ENCODE measurements at regions not wholly inside any gene's neighbourhood (a gene's known extent, or its start where the extent isn't known, plus 50 kb on each side); places are given as distances from the start of the nearest gene placed in this dataset.

DNA sequence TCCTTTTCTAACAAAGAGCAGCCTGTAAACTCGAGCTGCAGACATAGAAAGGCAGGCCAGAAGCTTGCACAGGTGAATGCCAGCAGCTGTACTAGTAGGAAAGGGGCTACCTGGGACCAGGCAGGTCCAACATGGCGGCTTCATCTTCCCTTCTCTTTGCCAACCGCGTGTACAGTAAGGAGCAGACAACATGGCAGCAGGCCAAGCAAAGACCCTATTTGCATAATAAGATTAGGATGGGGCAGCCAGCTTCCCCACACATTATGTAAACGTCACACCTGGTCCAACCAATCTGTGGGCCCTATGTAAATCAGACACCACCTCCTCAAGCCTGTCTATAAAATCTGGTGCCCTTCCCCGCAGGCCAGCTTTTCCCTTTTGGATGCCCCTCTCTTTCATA is 1186.5 kb upstream of the AUTS2 start:
- TF ChIP-seq JUNB (IDR thresholded peaks at IDR 0.05; ENCODE audit: unreplicated experiment): no peak
- no peak for TF ChIP-seq EZH2 (IDR thresholded peaks at IDR 0.05; ENCODE audit: low read depth, unreplicated experiment)
- TF ChIP-seq, protein P1, sequence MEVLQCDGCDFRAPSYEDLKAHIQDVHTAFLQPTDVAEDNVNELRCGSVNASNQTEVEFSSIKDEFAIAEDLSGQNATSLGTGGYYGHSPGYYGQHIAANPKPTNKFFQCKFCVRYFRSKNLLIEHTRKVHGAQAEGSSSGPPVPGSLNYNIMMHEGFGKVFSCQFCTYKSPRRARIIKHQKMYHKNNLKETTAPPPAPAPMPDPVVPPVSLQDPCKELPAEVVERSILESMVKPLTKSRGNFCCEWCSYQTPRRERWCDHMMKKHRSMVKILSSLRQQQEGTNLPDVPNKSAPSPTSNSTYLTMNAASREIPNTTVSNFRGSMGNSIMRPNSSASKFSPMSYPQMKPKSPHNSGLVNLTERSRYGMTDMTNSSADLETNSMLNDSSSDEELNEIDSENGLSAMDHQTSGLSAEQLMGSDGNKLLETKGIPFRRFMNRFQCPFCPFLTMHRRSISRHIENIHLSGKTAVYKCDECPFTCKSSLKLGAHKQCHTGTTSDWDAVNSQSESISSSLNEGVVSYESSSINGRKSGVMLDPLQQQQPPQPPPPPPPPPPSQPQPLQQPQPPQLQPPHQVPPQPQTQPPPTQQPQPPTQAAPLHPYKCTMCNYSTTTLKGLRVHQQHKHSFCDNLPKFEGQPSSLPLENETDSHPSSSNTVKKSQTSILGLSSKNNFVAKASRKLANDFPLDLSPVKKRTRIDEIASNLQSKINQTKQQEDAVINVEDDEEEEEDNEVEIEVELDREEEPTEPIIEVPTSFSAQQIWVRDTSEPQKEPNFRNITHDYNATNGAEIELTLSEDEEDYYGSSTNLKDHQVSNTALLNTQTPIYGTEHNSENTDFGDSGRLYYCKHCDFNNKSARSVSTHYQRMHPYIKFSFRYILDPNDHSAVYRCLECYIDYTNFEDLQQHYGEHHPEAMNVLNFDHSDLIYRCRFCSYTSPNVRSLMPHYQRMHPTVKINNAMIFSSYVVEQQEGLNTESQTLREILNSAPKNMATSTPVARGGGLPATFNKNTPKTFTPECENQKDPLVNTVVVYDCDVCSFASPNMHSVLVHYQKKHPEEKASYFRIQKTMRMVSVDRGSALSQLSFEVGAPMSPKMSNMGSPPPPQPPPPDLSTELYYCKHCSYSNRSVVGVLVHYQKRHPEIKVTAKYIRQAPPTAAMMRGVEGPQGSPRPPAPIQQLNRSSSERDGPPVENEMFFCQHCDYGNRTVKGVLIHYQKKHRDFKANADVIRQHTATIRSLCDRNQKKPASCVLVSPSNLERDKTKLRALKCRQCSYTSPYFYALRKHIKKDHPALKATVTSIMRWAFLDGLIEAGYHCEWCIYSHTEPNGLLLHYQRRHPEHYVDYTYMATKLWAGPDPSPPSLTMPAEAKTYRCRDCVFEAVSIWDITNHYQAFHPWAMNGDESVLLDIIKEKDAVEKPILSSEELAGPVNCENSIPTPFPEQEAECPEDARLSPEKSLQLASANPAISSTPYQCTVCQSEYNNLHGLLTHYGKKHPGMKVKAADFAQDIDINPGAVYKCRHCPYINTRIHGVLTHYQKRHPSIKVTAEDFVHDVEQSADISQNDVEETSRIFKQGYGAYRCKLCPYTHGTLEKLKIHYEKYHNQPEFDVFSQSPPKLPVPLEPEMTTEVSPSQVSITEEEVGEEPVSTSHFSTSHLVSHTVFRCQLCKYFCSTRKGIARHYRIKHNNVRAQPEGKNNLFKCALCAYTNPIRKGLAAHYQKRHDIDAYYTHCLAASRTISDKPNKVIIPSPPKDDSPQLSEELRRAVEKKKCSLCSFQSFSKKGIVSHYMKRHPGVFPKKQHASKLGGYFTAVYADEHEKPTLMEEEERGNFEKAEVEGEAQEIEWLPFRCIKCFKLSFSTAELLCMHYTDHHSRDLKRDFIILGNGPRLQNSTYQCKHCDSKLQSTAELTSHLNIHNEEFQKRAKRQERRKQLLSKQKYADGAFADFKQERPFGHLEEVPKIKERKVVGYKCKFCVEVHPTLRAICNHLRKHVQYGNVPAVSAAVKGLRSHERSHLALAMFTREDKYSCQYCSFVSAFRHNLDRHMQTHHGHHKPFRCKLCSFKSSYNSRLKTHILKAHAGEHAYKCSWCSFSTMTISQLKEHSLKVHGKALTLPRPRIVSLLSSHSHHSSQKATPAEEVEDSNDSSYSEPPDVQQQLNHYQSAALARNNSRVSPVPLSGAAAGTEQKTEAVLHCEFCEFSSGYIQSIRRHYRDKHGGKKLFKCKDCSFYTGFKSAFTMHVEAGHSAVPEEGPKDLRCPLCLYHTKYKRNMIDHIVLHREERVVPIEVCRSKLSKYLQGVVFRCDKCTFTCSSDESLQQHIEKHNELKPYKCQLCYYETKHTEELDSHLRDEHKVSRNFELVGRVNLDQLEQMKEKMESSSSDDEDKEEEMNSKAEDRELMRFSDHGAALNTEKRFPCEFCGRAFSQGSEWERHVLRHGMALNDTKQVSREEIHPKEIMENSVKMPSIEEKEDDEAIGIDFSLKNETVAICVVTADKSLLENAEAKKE (CRISPR knock-in tag; IDR thresholded peaks at IDR 0.05): no peak
- TF ChIP-seq, protein P2, sequence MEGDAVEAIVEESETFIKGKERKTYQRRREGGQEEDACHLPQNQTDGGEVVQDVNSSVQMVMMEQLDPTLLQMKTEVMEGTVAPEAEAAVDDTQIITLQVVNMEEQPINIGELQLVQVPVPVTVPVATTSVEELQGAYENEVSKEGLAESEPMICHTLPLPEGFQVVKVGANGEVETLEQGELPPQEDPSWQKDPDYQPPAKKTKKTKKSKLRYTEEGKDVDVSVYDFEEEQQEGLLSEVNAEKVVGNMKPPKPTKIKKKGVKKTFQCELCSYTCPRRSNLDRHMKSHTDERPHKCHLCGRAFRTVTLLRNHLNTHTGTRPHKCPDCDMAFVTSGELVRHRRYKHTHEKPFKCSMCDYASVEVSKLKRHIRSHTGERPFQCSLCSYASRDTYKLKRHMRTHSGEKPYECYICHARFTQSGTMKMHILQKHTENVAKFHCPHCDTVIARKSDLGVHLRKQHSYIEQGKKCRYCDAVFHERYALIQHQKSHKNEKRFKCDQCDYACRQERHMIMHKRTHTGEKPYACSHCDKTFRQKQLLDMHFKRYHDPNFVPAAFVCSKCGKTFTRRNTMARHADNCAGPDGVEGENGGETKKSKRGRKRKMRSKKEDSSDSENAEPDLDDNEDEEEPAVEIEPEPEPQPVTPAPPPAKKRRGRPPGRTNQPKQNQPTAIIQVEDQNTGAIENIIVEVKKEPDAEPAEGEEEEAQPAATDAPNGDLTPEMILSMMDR (conservative IDR thresholded peaks at IDR 0.05; ENCODE audit: low read depth in 2 of 2): no peak
- TF ChIP-seq, protein P3, sequence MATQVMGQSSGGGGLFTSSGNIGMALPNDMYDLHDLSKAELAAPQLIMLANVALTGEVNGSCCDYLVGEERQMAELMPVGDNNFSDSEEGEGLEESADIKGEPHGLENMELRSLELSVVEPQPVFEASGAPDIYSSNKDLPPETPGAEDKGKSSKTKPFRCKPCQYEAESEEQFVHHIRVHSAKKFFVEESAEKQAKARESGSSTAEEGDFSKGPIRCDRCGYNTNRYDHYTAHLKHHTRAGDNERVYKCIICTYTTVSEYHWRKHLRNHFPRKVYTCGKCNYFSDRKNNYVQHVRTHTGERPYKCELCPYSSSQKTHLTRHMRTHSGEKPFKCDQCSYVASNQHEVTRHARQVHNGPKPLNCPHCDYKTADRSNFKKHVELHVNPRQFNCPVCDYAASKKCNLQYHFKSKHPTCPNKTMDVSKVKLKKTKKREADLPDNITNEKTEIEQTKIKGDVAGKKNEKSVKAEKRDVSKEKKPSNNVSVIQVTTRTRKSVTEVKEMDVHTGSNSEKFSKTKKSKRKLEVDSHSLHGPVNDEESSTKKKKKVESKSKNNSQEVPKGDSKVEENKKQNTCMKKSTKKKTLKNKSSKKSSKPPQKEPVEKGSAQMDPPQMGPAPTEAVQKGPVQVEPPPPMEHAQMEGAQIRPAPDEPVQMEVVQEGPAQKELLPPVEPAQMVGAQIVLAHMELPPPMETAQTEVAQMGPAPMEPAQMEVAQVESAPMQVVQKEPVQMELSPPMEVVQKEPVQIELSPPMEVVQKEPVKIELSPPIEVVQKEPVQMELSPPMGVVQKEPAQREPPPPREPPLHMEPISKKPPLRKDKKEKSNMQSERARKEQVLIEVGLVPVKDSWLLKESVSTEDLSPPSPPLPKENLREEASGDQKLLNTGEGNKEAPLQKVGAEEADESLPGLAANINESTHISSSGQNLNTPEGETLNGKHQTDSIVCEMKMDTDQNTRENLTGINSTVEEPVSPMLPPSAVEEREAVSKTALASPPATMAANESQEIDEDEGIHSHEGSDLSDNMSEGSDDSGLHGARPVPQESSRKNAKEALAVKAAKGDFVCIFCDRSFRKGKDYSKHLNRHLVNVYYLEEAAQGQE (IDR thresholded peaks at IDR 0.05; ENCODE audit: unreplicated experiment): no peak
- no peak for TF ChIP-seq POLR2AphosphoS5 (IDR thresholded peaks at IDR 0.05; ENCODE audit: low read depth)
- no peak for TF ChIP-seq EZH2phosphoT487 (IDR thresholded peaks at IDR 0.05; ENCODE audit: unreplicated experiment)
